Dedifferentiated amniotic fluid mesenchymal stem cell (primary cell): ENCODE measurements at regions not wholly inside any gene's neighbourhood (a gene's known extent, or its start where the extent isn't known, plus 50 kb on each side); places are given as distances from the start of the nearest gene placed in this dataset.
A peak's percentile ranks its signal among the peaks of the same experiment; 100 is the strongest.

Source experiments
- DNase-seq: peaks from one replicate; pipeline ENCODE4 v3.0.0-alpha.2; 2016; ENCODE audit errors: extremely low spot score

GRCh38 chr4:130335417-130336194 lies 1239.7 kb downstream of the C4orf33 start:
- DNase-seq = no peak

GRCh38 chr4:130336585-130337217 lies 1240.7 kb downstream of the C4orf33 start:
- DNase-seq = no peak

GRCh38 chr4:130338851-130339250 lies 1242.9 kb downstream of the C4orf33 start:
- no peak for DNase-seq

GRCh38 chr4:130349745-130350144 lies 1253.8 kb downstream of the C4orf33 start:
- DNase-seq = no peak

GRCh38 chr4:130356873-130357272 lies 1260.9 kb downstream of the C4orf33 start:
- no peak for DNase-seq

GRCh38 chr4:130359542-130359941 lies 1263.6 kb downstream of the C4orf33 start:
- DNase-seq = peak; percentile 46

- DNase-seq = no peak
These were observed 1265.7 kb downstream of the C4orf33 start for GRCh38 chr4:130361616-130362015.

GRCh38 chr4:130368668-130369067 lies 1272.7 kb downstream of the C4orf33 start:
- no peak for DNase-seq

GRCh38 chr4:130393231-130393630 lies 1297.3 kb downstream of the C4orf33 start:
- no peak for DNase-seq

- no peak for DNase-seq
These were observed 1297.7 kb downstream of the C4orf33 start for GRCh38 chr4:130393642-130394041.

- peak; percentile 81 for DNase-seq
These were observed 1299.9 kb downstream of the C4orf33 start for GRCh38 chr4:130395871-130396270.

GRCh38 chr4:130403221-130403620 lies 1307.3 kb downstream of the C4orf33 start:
- DNase-seq = no peak

- DNase-seq = no peak
These were observed 1320.3 kb downstream of the C4orf33 start for GRCh38 chr4:130416228-130416627.

GRCh38 chr4:130419211-130419975 lies 1323.4 kb downstream of the C4orf33 start:
- DNase-seq = no peak

- DNase-seq = no peak
These were observed 1326.3 kb downstream of the C4orf33 start for GRCh38 chr4:130422261-130422660.

- DNase-seq = no peak
These were observed 1328.3 kb downstream of the C4orf33 start for GRCh38 chr4:130424211-130424610.

GRCh38 chr4:130432289-130432688 lies 1336.3 kb downstream of the C4orf33 start:
- no peak for DNase-seq

GRCh38 chr4:130449741-130450140 lies 1353.8 kb downstream of the C4orf33 start:
- no peak for DNase-seq

GRCh38 chr4:130468340-130468739 lies 1372.4 kb downstream of the C4orf33 start:
- no peak for DNase-seq

GRCh38 chr4:130478406-130478805 lies 1382.5 kb downstream of the C4orf33 start:
- DNase-seq = no peak

- DNase-seq = no peak
These were observed 1383.1 kb downstream of the C4orf33 start for GRCh38 chr4:130479020-130479419.

GRCh38 chr4:130479674-130480073 lies 1383.7 kb downstream of the C4orf33 start:
- no peak for DNase-seq

GRCh38 chr4:130484826-130485225 lies 1388.9 kb downstream of the C4orf33 start:
- no peak for DNase-seq
